Lung (tissue), 11 donors: ENCODE measurements at regions not wholly inside any gene's neighbourhood (a gene's known extent, or its start where the extent isn't known, plus 50 kb on each side); places are given as distances from the start of the nearest gene placed in this dataset.
"Not testable (repeated sequence)": the region's sequence is repeated elsewhere in the genome, so short reads cannot be mapped to it uniquely, and the experiment has no call there.

Experiments
- ATAC-seq: fragments of 200-7000 bp; cut with Tn5 transposase; one replicate; pipeline ENCODE4 v1.9.1; 2020; ENCODE audit warnings: moderate number of reproducible peaks; ENCODE audit not compliant: insufficient read depth, low FRiP score
- DNase-seq, 3 donors: peaks; one replicate each; pipeline ENCODE4 v3.0.0-alpha.2; 2013 to 2017
- H3K27ac ChIP-seq, 2 donors: one replicate each; pipeline ENCODE4 v1.5.1; 2013; ENCODE audit warnings: mild to moderate bottlenecking in 2 of 2, moderate library complexity in 2 of 2, control low read depth in 1 of 2, inconsistent platforms in 1 of 2, low read depth in 1 of 2, low read length in 1 of 2
- H3K27me3 ChIP-seq, 3 donors: one replicate each; pipeline ENCODE4 v1.5.1; 2013; ENCODE audit warnings: low read length in 2 of 3; ENCODE audit not compliant: control insufficient read depth in 3 of 3, insufficient read depth in 3 of 3
- H3K36me3 ChIP-seq, 4 donors: one replicate each; pipeline ENCODE4 v1.5.1; 2013; ENCODE audit warnings: low read length in 4 of 4, mild to moderate bottlenecking in 1 of 4, moderate library complexity in 1 of 4; ENCODE audit not compliant: control insufficient read depth in 4 of 4, insufficient read depth in 4 of 4
- H3K4me1 ChIP-seq, 5 donors: one replicate each; pipeline ENCODE4 v1.5.1; 2013; ENCODE audit warnings: low read length in 5 of 5, mild to moderate bottlenecking in 2 of 5, moderate library complexity in 1 of 5; ENCODE audit not compliant: control insufficient read depth in 5 of 5, insufficient read depth in 5 of 5
- H3K4me3 ChIP-seq: one replicate; pipeline ENCODE4 v1.5.1; 2013; ENCODE audit warnings: mild to moderate bottlenecking, control low read depth, moderate library complexity
- H3K9ac ChIP-seq, 2 donors: one replicate each; pipeline ENCODE4 v1.5.1; 2013; ENCODE audit warnings: low read length in 2 of 2, control low read depth in 1 of 2; ENCODE audit not compliant: insufficient read depth in 1 of 2
- H3K9me3 ChIP-seq, 4 donors: one replicate each; pipeline ENCODE4 v1.5.1; 2013; ENCODE audit warnings: low read length in 3 of 4, mild to moderate bottlenecking in 1 of 4, moderate library complexity in 1 of 4; ENCODE audit not compliant: control insufficient read depth in 4 of 4, insufficient read depth in 3 of 4
- WGBS, 2 donors: extraction: QIAGEN DNeasy Blood & Tissue Kit; methylation state at CpG; one replicate each; pipeline ENCODE4 v1.1.7; 2013; 5-methylcytosine and 5-hydroxymethylcytosine counted together
- TF ChIP-seq, protein P1 (sequence below): IDR thresholded peaks from 2 replicates; pipeline ENCODE4 v1.5.1; 2012; ENCODE audit warnings: mild to moderate bottlenecking; ENCODE audit errors: control extremely low read depth, extremely low read depth
- donor health status: control.
- donor health status: control.
- donor health status: Bipolar disorder and iron deficiency.
- donor health status: healthy.
- donor health status: DM: yes; HTN: yes; CAD: no.

DNA sequence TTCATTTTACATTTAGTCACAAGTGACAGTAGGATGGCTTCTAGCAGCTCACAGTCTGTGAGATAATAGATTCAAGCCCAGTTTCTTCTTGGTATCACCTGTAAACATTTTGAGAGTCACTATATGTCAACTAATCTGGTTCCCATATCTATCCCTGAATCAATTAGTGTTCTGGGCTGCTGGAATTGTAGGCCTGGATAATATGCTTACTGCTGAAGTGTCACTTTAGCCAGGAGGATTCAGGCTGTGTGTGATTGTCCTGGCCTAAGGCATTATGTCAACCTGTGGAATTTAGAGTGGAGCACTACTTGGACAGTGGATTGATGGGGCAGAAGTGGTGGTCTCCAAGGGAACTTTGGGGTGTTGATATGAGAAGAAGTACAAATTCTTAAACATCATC lies 1071.8 kb upstream of the CITED2 start:
- H3K4me1 ChIP-seq = peaks cover 0 to 2% (median 0%) of the 10 kb centered on the region in 5 donors
- ATAC-seq = no peak
- H3K27me3 ChIP-seq = no peaks in the 10 kb centered on the region
- no peak overlapping the region for H3K9ac ChIP-seq
- TF ChIP-seq, protein P1, sequence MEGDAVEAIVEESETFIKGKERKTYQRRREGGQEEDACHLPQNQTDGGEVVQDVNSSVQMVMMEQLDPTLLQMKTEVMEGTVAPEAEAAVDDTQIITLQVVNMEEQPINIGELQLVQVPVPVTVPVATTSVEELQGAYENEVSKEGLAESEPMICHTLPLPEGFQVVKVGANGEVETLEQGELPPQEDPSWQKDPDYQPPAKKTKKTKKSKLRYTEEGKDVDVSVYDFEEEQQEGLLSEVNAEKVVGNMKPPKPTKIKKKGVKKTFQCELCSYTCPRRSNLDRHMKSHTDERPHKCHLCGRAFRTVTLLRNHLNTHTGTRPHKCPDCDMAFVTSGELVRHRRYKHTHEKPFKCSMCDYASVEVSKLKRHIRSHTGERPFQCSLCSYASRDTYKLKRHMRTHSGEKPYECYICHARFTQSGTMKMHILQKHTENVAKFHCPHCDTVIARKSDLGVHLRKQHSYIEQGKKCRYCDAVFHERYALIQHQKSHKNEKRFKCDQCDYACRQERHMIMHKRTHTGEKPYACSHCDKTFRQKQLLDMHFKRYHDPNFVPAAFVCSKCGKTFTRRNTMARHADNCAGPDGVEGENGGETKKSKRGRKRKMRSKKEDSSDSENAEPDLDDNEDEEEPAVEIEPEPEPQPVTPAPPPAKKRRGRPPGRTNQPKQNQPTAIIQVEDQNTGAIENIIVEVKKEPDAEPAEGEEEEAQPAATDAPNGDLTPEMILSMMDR = no peak
- H3K36me3 ChIP-seq = no peaks in the 10 kb centered on the region
- H3K9me3 ChIP-seq = no peaks in the 10 kb centered on the region
- no peak for DNase-seq
- H3K27ac ChIP-seq = no peak overlapping the region
- no peak overlapping the region for H3K4me3 ChIP-seq

DNA sequence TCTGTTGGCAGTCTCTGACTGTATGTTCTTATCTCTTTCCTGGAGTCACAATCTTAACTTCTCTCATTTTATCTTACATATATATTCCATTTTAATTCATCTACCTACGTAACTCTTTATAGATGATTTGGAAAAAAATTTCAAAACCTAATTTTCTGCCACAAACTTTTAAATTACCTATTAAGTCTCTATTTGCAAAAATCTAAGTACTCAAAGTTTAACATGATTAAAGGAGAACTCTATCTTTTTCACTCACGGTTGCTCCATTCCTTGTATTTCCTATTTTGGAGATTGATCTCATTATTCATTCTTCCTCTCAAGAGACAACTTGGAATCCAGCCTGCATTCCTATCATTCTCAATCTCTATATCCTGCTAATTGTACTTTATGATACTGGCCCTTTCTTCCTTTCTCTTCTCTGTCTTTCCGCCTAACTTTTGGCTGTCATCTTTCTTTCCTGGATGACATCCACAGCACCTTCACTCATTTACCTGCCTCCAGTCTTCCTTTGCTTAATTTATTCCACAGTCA lies 1071.1 kb upstream of the CITED2 start:
- TF ChIP-seq, protein P1 = no peak
- DNase-seq = no peak
- 48 to 55% methylated on average over 3 of the region's 3 CpGs for WGBS, 2 donors
- Histone ChIP-seq H3K27ac (no peak overlapping the region), H3K4me3 (no peak overlapping the region), H3K36me3 (no peaks in the 10 kb centered on the region), H3K9me3 (no peaks in the 10 kb centered on the region), H3K9ac (no peak overlapping the region), H3K27me3 (no peaks in the 10 kb centered on the region), H3K4me1 (peaks cover 0 to 5% (median 0%) of the 10 kb centered on the region in 5 donors)
- ATAC-seq = no peak

DNA sequence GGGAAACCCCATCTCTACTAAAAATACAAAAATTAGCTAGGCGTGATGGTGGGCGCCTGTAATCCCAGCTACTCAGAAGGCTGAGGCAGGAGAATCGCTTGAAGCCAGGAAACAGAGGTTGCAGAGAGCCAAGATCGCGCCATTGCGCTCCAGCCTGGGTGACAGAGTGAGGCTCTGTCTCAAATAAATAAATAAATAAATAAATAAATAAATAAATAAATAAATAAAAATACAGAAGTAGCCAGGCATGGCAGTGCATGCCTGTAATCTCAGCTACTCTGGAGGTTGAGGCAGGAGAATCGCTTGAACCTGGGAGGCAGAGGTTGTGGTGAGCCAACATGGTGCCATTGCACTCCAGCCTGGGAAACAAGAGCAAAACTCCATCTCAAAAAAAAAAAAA lies 1068.7 kb upstream of the CITED2 start:
- ATAC-seq, H3K36me3 ChIP-seq, H3K27me3 ChIP-seq, H3K27ac ChIP-seq, H3K9ac ChIP-seq, H3K4me3 ChIP-seq, H3K9me3 ChIP-seq, DNase-seq: not testable (repeated sequence)
- WGBS, 2 donors = 94% methylated on average over 7 of the region's 7 CpGs
- H3K4me1 ChIP-seq = peaks cover 0 to 11% (median 0%) of the 10 kb centered on the region in 5 donors

DNA sequence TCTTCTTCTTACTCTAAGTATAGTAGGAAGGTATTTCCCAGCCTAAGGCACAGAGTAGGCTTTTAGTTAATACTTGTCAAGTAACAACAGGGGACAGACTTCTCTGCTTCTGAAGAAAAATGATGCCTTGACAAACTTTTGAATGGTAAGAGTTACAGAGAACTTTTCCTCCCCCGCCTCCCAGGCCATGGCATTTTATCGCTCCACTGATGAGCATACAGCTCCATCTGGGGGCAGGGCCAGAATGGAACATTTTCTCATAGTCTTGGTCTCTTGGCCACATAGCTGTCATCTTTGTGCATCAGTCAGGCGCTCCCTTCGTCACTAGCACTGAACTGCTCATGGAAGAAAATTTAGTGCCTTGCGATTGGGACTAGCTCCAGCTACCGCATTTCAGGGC lies 1066.8 kb upstream of the CITED2 start:
- Histone ChIP-seq H3K9ac (no peak overlapping the region), H3K4me1 (peaks cover 0 to 11% (median 0%) of the 10 kb centered on the region in 5 donors), H3K27me3 (no peaks in the 10 kb centered on the region), H3K9me3 (no peaks in the 10 kb centered on the region), H3K4me3 (no peak overlapping the region), H3K27ac (no peak overlapping the region), H3K36me3 (no peaks in the 10 kb centered on the region)
- DNase-seq (peak; percentile 51 to 67 (median 63)), ATAC-seq (peak; percentile 75)
- TF ChIP-seq, protein P1 = peak; percentile 40
- 65 to 73% methylated on average over 6 of the region's 6 CpGs for whole genome bisulfite sequencing, 2 donors
